ENCODE measurements at regions not wholly inside any gene's neighbourhood (a gene's known extent, or its start where the extent isn't known, plus 50 kb on each side); places are given as distances from the start of the nearest gene placed in this dataset.
"Not testable (repeated sequence)": the region's sequence is repeated elsewhere in the genome, so short reads cannot be mapped to it uniquely, and the experiment has no call there.

GRCh38 chr1:120357046-120357445, 57.8 kb upstream of the NBPF8 start:
- H3K27me3 ChIP-seq (replicated peaks; ENCODE audit: insufficient read depth, low read depth, low read length, poor library complexity); POLR2A ChIA-PET (ENCODE audit: low non-redundant PET); CTCF ChIA-PET; H3K27ac ChIP-seq (ENCODE audit: low read depth, low read length, poor library complexity, severe bottlenecking); intact Hi-C loops (cut with micrococcal nuclease; ENCODE audit: unreplicated experiment); H3K36me3 ChIP-seq (ENCODE audit: insufficient read depth, low read length, poor library complexity, severe bottlenecking); DNase-seq (ENCODE audit: low spot score); H3K9me3 ChIP-seq (ENCODE audit: low read depth, low read length, poor library complexity, severe bottlenecking); BruUV-seq (replicated peaks); H3K4me3 ChIP-seq (ENCODE audit: low read depth, low read length, poor library complexity, severe bottlenecking); H3K4me1 ChIP-seq (ENCODE audit: insufficient read depth, low read length, poor library complexity, severe bottlenecking): not testable (repeated sequence)

GRCh38 chr1:120356170-120356569, 58.7 kb upstream of the NBPF8 start:
- H3K4me3 ChIP-seq (ENCODE audit: low read depth, low read length, poor library complexity, severe bottlenecking); POLR2A ChIA-PET (ENCODE audit: low non-redundant PET); intact Hi-C loops (cut with micrococcal nuclease; ENCODE audit: unreplicated experiment); H3K4me1 ChIP-seq (ENCODE audit: insufficient read depth, low read length, poor library complexity, severe bottlenecking); H3K27ac ChIP-seq (ENCODE audit: low read depth, low read length, poor library complexity, severe bottlenecking); CTCF ChIA-PET; H3K36me3 ChIP-seq (ENCODE audit: insufficient read depth, low read length, poor library complexity, severe bottlenecking); DNase-seq (ENCODE audit: low spot score); BruUV-seq (replicated peaks); H3K27me3 ChIP-seq (replicated peaks; ENCODE audit: insufficient read depth, low read depth, low read length, poor library complexity); H3K9me3 ChIP-seq (ENCODE audit: low read depth, low read length, poor library complexity, severe bottlenecking): not testable (repeated sequence)

- H3K9me3 ChIP-seq (ENCODE audit: low read depth, low read length, poor library complexity, severe bottlenecking); BruUV-seq (replicated peaks); H3K36me3 ChIP-seq (ENCODE audit: insufficient read depth, low read length, poor library complexity, severe bottlenecking); H3K4me1 ChIP-seq (ENCODE audit: insufficient read depth, low read length, poor library complexity, severe bottlenecking); H3K27me3 ChIP-seq (replicated peaks; ENCODE audit: insufficient read depth, low read depth, low read length, poor library complexity); CTCF ChIA-PET; POLR2A ChIA-PET (ENCODE audit: low non-redundant PET); intact Hi-C loops (cut with micrococcal nuclease; ENCODE audit: unreplicated experiment): not testable (repeated sequence)
- Histone ChIP-seq H3K4me3 (ENCODE audit: low read depth, low read length, poor library complexity, severe bottlenecking) (peak overlapping the region; percentile 27), H3K27ac (ENCODE audit: low read depth, low read length, poor library complexity, severe bottlenecking) (peak overlapping the region; percentile 82)
- DNase-seq (ENCODE audit: low spot score), result peak; percentile 67
Observed at GRCh38 chr1:120354618-120355184, 60.1 kb upstream of the NBPF8 start.

- not testable (repeated sequence) for DNase-seq (ENCODE audit: low spot score)
Observed at GRCh38 chr1:120342231-120343073, 72.4 kb upstream of the NBPF8 start.

GRCh38 chr1:120341756-120342155, 73.1 kb upstream of the NBPF8 start:
- CTCF ChIA-PET; POLR2A ChIA-PET (ENCODE audit: low non-redundant PET); H3K27ac ChIP-seq (ENCODE audit: low read depth, low read length, poor library complexity, severe bottlenecking); BruUV-seq (replicated peaks); H3K9me3 ChIP-seq (ENCODE audit: low read depth, low read length, poor library complexity, severe bottlenecking); intact Hi-C loops (cut with micrococcal nuclease; ENCODE audit: unreplicated experiment); H3K36me3 ChIP-seq (ENCODE audit: insufficient read depth, low read length, poor library complexity, severe bottlenecking); H3K4me1 ChIP-seq (ENCODE audit: insufficient read depth, low read length, poor library complexity, severe bottlenecking); H3K27me3 ChIP-seq (replicated peaks; ENCODE audit: insufficient read depth, low read depth, low read length, poor library complexity): not testable (repeated sequence)
- peak; percentile 1 for DNase-seq (ENCODE audit: low spot score)
- peak overlapping the region; percentile 46 for H3K4me3 ChIP-seq (ENCODE audit: low read depth, low read length, poor library complexity, severe bottlenecking)

More at GRCh38 chr1:120342231-120343073, 72.4 kb upstream of the NBPF8 start:
- H3K27me3 ChIP-seq (replicated peaks; ENCODE audit: insufficient read depth, low read depth, low read length, poor library complexity); POLR2A ChIA-PET (ENCODE audit: low non-redundant PET); H3K36me3 ChIP-seq (ENCODE audit: insufficient read depth, low read length, poor library complexity, severe bottlenecking); CTCF ChIA-PET; H3K9me3 ChIP-seq (ENCODE audit: low read depth, low read length, poor library complexity, severe bottlenecking); intact Hi-C loops (cut with micrococcal nuclease; ENCODE audit: unreplicated experiment); BruUV-seq (replicated peaks); H3K27ac ChIP-seq (ENCODE audit: low read depth, low read length, poor library complexity, severe bottlenecking); H3K4me1 ChIP-seq (ENCODE audit: insufficient read depth, low read length, poor library complexity, severe bottlenecking): not testable (repeated sequence)
- peak overlapping the region; percentile 29 for H3K4me3 ChIP-seq (ENCODE audit: low read depth, low read length, poor library complexity, severe bottlenecking)

GRCh38 chr1:120340838-120341751, 73.7 kb upstream of the NBPF8 start:
- BruUV-seq (replicated peaks); POLR2A ChIA-PET (ENCODE audit: low non-redundant PET); H3K9me3 ChIP-seq (ENCODE audit: low read depth, low read length, poor library complexity, severe bottlenecking); H3K36me3 ChIP-seq (ENCODE audit: insufficient read depth, low read length, poor library complexity, severe bottlenecking); CTCF ChIA-PET; intact Hi-C loops (cut with micrococcal nuclease; ENCODE audit: unreplicated experiment); H3K4me1 ChIP-seq (ENCODE audit: insufficient read depth, low read length, poor library complexity, severe bottlenecking); H3K27ac ChIP-seq (ENCODE audit: low read depth, low read length, poor library complexity, severe bottlenecking); H3K27me3 ChIP-seq (replicated peaks; ENCODE audit: insufficient read depth, low read depth, low read length, poor library complexity); DNase-seq (ENCODE audit: low spot score): not testable (repeated sequence)
- peak overlapping the region; percentile 46 for H3K4me3 ChIP-seq (ENCODE audit: low read depth, low read length, poor library complexity, severe bottlenecking)

- H3K27me3 ChIP-seq (replicated peaks; ENCODE audit: insufficient read depth, low read depth, low read length, poor library complexity); CTCF ChIA-PET; H3K4me1 ChIP-seq (ENCODE audit: insufficient read depth, low read length, poor library complexity, severe bottlenecking); H3K9me3 ChIP-seq (ENCODE audit: low read depth, low read length, poor library complexity, severe bottlenecking); BruUV-seq (replicated peaks); H3K36me3 ChIP-seq (ENCODE audit: insufficient read depth, low read length, poor library complexity, severe bottlenecking); H3K27ac ChIP-seq (ENCODE audit: low read depth, low read length, poor library complexity, severe bottlenecking); DNase-seq (ENCODE audit: low spot score); POLR2A ChIA-PET (ENCODE audit: low non-redundant PET); intact Hi-C loops (cut with micrococcal nuclease; ENCODE audit: unreplicated experiment); H3K4me3 ChIP-seq (ENCODE audit: low read depth, low read length, poor library complexity, severe bottlenecking): not testable (repeated sequence)
Observed at GRCh38 chr1:120315738-120316137, 99.1 kb upstream of the NBPF8 start.
